Right cardiac atrium (tissue), 5 donors: ENCODE measurements at regions not wholly inside any gene's neighbourhood (a gene's known extent, or its start where the extent isn't known, plus 50 kb on each side); places are given as distances from the start of the nearest gene placed in this dataset.

Source experiments
- ATAC-seq, 2 donors: fragments of 200-7000 bp; cut with Tn5 transposase; one replicate each; pipeline versions ENCODE4 v1.8.0 to v1.9.1; 2020; ENCODE audit warnings: moderate library complexity in 2 of 2, mild to moderate bottlenecking in 1 of 2
- DNase-seq, 3 donors: peaks; one replicate each; pipeline ENCODE4 v3.0.0-alpha.2; 2020
- H3K27ac ChIP-seq: one replicate; pipeline ENCODE4 v1.5.1; 2013; ENCODE audit warnings: mild to moderate bottlenecking, low read length, control low read depth, moderate library complexity
- H3K27me3 ChIP-seq: one replicate; pipeline ENCODE4 v1.6.1; 2013; ENCODE audit not compliant: control insufficient read depth, insufficient read depth
- H3K4me1 ChIP-seq: one replicate; pipeline ENCODE4 v1.6.1; 2013; ENCODE audit warnings: low read length; ENCODE audit not compliant: control insufficient read depth, insufficient read depth
- H3K4me3 ChIP-seq: one replicate; pipeline ENCODE4 v1.5.1; 2013; ENCODE audit warnings: low read length, control low read depth
- H3K9me3 ChIP-seq: one replicate; pipeline ENCODE4 v1.6.1; 2013; ENCODE audit warnings: low read length; ENCODE audit not compliant: control insufficient read depth
- WGBS: extraction: QIAGEN DNeasy Blood & Tissue Kit; methylation state at CpG from one replicate; pipeline ENCODE4 v1.1.7; 2013; 5-methylcytosine and 5-hydroxymethylcytosine counted together
- intact Hi-C, 4 donors: fragments of 100-400 bp; cut with DNase I; formaldehyde crosslinking; loops; one replicate each; pipeline versions ENCODE4 v1.11.0 to v1.14.0; 2022 to 2023
- donor health status: healthy with polysubstance abuse.
- donor health status: DM: no; HTN: yes; CAD: no.
- donor health status: DM: no; HTN: no; CAD: no.
- donor health status: DM: no; HTN: yes; CAD: no; lungs with severe emphysema.
- donor health status: DM: yes; HTN: yes; CAD: no.

DNA sequence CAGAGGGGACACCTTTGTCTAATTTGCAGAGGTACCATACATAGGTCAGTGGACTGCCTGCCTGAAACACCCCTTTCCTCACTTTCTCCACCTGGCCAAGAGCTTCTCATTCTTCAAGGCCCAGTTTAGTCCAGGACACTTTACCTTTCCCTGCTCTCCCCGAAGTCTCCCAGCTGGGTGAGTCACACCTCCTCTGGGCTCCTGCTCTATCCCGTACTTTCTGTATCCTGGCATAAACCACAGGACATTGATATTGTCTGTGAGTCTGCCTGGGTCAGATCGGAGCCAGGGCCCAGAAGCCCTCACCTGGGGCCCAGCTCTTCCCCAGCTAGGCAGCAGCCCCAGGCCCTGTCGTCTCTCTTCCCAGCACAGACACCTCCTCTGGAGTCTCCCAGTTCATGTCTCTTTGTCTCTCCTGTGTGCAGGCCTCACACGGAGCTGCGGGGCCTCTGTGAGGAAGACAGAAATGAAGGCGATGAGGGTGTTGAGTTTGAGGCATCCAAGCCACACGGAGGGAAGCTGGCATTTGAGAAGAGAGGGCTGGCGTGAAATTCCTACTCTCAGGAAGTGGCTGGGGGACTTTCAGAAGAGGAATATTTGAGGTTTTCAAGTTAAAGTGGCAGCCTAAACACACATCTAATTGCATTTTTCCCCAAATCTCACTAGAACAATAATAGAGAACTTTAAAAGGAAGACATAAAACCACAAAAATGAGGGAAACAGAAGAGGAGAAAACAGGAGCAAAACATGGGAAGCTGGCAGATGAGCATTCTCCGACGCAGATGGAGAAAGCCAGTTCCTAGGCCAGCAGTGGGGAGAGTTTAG lies 79.6 kb upstream of the LAPTM4A start:
- no peaks in the 10 kb centered on the region for H3K4me1 ChIP-seq
- no peak overlapping the region for H3K4me3 ChIP-seq
- no peaks in the 10 kb centered on the region for H3K27me3 ChIP-seq
- intact Hi-C loops, result loop anchor here in 1 of 4 donors (10.0 kb wide), 1 partner anchor 94 kb away; the partner anchor contains the start of gene SDC1
- H3K9me3 ChIP-seq, result no peaks in the 10 kb centered on the region
- 77% methylated on average over 11 of the region's 11 CpGs for WGBS
- ATAC-seq (no peak), DNase-seq (no peak)
- H3K27ac ChIP-seq, result no peak overlapping the region

DNA sequence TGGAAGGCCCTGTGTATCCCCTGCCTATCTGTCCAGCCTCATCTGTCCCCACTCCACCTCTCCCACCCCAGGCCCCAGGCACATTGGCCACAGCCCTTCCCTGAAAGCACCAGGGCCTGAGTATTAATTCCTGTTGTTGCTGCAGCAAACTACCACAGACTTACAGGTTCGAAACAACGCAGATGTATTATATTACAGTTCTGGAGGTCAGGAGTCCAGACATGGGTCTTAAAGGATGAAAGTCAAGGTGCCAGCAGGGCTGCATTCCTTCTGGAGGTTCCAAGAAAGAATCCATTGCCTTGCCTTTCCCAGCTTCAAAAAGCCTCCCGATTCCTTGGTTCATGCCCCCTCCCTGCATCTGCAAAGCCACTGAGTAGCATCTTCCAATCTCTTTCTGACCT lies 78.7 kb upstream of the LAPTM4A start:
- Histone ChIP-seq H3K4me3 (no peak overlapping the region), H3K27ac (no peak overlapping the region), H3K4me1 (no peaks in the 10 kb centered on the region), H3K27me3 (no peaks in the 10 kb centered on the region), H3K9me3 (no peaks in the 10 kb centered on the region)
- 93% methylated on average over 3 of the region's 3 CpGs for WGBS
- DNase-seq (no peak), ATAC-seq (no peak)
- intact Hi-C loops, result loop anchor here in 1 of 4 donors (10.0 kb wide), 1 partner anchor 95 kb away; the partner anchor contains the start of gene SDC1

DNA sequence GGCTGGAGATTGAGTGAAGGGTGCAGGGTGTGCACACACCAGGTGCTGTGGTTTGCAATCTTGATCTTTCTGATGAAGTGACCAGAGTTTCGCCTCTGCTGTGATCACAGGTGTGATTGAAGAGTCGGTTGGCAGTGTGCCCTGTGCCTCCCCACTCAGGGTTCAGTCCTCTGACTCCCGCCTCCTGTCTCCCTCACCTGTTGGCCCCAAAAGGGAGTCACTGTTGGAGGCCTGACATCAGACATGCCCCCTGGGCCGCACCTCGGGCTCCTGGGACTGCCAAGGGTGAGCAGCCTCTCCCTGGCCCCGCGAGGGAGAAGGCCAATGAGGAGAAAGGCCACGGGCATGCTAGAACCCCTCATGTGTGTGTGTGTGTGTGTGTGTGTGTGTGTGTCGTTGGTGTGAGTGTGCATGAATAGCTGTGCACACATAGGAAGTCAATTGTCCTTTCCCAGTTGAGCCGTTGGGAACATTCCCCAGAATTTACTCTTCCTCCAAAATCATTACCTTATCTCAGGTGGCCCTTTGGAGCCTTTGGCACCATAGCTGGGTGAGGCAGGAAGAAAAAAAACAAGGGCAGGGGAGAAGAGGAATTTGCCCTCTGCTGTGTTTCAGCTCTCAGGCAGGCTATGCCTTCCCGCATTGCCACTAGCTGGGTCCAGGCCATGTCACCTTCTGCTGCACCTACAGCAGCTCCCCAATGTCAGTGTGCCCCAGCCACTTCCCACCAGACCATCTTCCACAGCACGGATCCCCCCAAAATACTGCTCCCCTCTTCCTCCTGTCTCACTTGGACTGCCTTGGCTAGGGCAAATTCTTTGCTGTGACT lies 78.1 kb upstream of the LAPTM4A start:
- no peak for DNase-seq
- H3K4me1 ChIP-seq, result no peaks in the 10 kb centered on the region
- H3K27ac ChIP-seq, result no peak overlapping the region
- H3K9me3 ChIP-seq, result no peaks in the 10 kb centered on the region
- H3K4me3 ChIP-seq, result no peak overlapping the region
- intact Hi-C loops, result loop anchor here in 1 of 4 donors (10.0 kb wide), 1 partner anchor 95 kb away; the partner anchor contains the start of gene SDC1
- ATAC-seq, result no peak
- H3K27me3 ChIP-seq, result no peaks in the 10 kb centered on the region
- WGBS, result 83% methylated on average over 12 of the region's 12 CpGs

DNA sequence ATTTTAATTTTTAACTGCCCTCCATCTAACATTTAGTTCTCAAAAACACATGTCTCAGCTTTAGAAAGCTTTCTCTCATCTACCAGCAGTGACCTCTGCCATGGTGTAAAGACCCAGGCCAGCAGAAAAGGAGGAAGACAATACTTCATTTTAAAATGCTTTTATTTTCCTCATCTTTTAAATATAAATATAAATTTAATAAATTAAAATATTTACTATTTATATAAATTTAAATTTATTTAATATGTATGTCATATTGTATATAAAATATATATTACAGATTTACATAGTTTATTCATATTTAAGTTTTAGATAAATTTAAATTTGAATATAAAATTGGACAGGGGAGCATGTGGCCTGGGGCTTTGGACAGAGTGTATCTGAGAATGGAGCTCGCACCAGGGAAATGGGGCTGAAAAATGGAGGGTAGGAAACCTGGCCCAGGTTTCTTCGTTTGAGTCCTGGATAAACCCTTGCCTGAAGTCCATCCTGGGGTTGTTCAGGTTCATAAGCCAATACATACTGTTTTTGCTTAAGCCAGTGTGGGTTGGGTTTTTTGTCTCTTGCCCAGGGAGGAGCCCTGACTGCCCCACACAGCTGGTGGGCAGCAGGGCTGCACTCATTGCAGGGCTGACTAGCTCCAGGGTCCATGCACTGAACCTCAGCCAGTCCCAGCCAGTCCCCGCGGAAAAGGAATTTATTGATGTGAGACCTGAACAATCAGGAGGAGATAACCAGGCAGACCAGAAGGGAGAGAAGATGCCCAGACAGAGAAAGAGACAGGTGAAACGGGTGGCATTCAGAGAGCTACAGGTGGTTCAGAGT lies 77.3 kb upstream of the LAPTM4A start:
- WGBS, result 90% methylated on average over 5 of the region's 5 CpGs
- ATAC-seq (no peak), DNase-seq (no peak)
- Histone ChIP-seq H3K4me1 (no peaks in the 10 kb centered on the region), H3K27me3 (no peaks in the 10 kb centered on the region), H3K9me3 (no peaks in the 10 kb centered on the region), H3K4me3 (no peak overlapping the region), H3K27ac (no peak overlapping the region)
- intact Hi-C loops, result no loop called here

- peak in 1 of 2 donors; percentile 6 for ATAC-seq
- H3K27ac ChIP-seq, result peak overlapping the region; percentile 64
Measured at GRCh38 chr2:20126469-20126868, 75.0 kb upstream of the LAPTM4A start.

DNA sequence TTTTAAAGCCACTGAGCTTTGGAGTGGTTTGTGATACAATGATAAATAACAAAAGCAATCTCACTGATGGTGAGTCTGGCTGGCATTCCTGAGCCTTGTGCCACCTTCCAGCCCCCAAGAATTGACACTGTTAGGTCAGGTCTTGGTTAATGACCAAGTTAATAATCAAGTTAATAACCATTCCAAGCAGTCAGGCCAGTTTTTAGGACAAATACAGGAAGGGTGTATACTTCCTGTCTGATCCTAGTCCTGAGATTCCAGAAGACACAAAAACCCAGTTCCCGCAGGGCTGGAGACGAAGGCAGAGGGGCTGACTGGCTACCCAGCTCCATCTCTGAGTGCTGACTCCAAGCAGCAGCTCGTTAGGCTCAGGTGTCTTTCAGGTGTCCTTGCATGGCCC lies 74.6 kb upstream of the LAPTM4A start:
- intact Hi-C loops, result no loop called here
- ATAC-seq (peak in 1 of 2 donors; percentile 74), DNase-seq (no peak)
- H3K27ac ChIP-seq, result peak overlapping the region; percentile 64
- H3K4me3 ChIP-seq, result no peak overlapping the region
- no peaks in the 10 kb centered on the region for H3K4me1 ChIP-seq
- no peaks in the 10 kb centered on the region for H3K27me3 ChIP-seq
- no peaks in the 10 kb centered on the region for H3K9me3 ChIP-seq
- 65% methylated on average over 3 of the region's 3 CpGs for WGBS

More at GRCh38 chr2:20126469-20126868, 75.0 kb upstream of the LAPTM4A start:
- intact Hi-C loops, result no loop called here
- no peak for DNase-seq
- WGBS, result 79% methylated on average over 3 of the region's 3 CpGs
- H3K4me1 ChIP-seq, result no peaks in the 10 kb centered on the region
- H3K27me3 ChIP-seq, result no peaks in the 10 kb centered on the region
- H3K9me3 ChIP-seq, result no peaks in the 10 kb centered on the region
- H3K4me3 ChIP-seq, result no peak overlapping the region

DNA sequence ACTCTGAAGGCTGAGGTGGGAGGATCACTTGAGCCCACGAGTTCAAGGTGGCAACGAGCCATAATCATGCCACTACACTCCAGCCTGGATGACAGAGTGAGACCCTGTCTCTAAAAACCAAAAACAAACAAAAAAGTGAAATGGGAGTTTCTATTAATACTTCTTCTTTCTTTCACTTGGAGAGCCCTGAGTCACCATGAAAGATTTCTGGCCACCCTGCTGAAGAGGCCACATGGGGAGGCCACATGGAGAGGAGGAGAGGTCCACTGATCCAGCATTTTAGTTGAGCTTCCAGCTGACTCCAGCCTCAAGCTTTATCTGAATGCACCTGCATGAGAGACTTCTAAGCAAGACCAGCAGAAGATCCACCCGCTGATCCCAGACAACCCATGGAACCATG lies 74.2 kb upstream of the LAPTM4A start:
- 87% methylated on average over 3 of the region's 3 CpGs for WGBS
- DNase-seq (no peak), ATAC-seq (peak in 1 of 2 donors; percentile 10)
- Histone ChIP-seq H3K9me3 (no peaks in the 10 kb centered on the region), H3K27me3 (no peaks in the 10 kb centered on the region), H3K4me1 (no peaks in the 10 kb centered on the region), H3K4me3 (no peak overlapping the region), H3K27ac (no peak overlapping the region)
- intact Hi-C loops, result no loop called here

DNA sequence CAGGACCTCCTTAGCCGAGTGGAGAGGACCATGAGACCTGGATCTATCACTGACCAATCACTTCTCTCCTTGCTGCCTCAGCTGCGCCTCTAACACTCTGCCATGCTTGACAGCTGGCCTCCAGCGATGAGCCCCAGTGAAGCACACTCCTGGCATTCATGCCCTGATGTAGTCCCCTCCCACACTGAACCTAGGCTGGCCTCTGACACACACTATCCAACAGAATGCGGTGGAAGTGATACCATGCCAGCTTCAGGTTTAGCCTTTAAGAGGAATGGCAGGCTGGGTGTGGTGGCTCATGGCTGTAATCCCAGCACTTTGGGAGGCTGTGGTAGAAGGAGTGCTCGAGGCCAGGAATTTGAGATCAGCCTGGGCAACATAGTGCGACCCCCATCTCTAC lies 73.7 kb upstream of the LAPTM4A start:
- WGBS, result 91% methylated on average over 6 of the region's 6 CpGs
- H3K9me3 ChIP-seq, result no peaks in the 10 kb centered on the region
- no peaks in the 10 kb centered on the region for H3K27me3 ChIP-seq
- no peaks in the 10 kb centered on the region for H3K4me1 ChIP-seq
- no peak overlapping the region for H3K4me3 ChIP-seq
- ATAC-seq, result peak in 1 of 2 donors; percentile 21
- intact Hi-C loops, result no loop called here
- no peak for DNase-seq
- H3K27ac ChIP-seq, result no peak overlapping the region

GRCh38 chr2:20123871-20124594 lies 72.6 kb upstream of the LAPTM4A start:
- Histone ChIP-seq H3K27me3 (no peaks in the 10 kb centered on the region), H3K27ac (no peak overlapping the region), H3K4me3 (no peak overlapping the region), H3K4me1 (no peaks in the 10 kb centered on the region), H3K9me3 (no peaks in the 10 kb centered on the region)
- ATAC-seq, result no peak
- WGBS, result 94% methylated on average over 4 of the region's 4 CpGs
- intact Hi-C loops, result no loop called here
- DNase-seq, result no peak

DNA sequence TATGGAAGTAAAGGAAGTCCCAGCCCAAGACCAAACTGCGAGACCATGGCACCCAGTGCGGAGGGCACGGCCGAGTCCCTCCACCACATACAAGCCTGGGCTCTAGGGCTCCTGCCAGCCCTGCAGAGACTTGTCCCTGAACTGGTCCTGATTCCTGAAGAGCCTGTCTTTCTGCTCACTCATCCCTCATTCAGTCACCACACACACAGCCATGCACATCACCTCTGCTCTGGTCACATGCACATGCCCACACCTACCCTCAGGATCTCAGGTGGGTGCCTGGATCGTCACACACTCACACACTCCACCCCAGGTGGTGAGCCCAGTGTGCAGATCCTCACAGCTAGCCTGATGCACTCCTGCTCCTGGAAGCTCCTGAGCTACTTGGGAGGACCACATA lies 71.4 kb upstream of the LAPTM4A start:
- no peaks in the 10 kb centered on the region for H3K27me3 ChIP-seq
- H3K4me3 ChIP-seq, result no peak overlapping the region
- ATAC-seq, result no peak
- 93% methylated on average over 5 of the region's 5 CpGs for WGBS
- H3K9me3 ChIP-seq, result no peaks in the 10 kb centered on the region
- H3K27ac ChIP-seq, result no peak overlapping the region
- DNase-seq, result no peak
- intact Hi-C loops, result no loop called here
- no peaks in the 10 kb centered on the region for H3K4me1 ChIP-seq
